HG02642 (cell line): ENCODE measurements at regions not wholly inside any gene's neighbourhood (a gene's known extent, or its start where the extent isn't known, plus 50 kb on each side); places are given as distances from the start of the nearest gene placed in this dataset.

Experiments
- ATAC-seq: cut with Tn5 transposase; IDR thresholded peaks from one replicate; pipeline ENCODE4 v1.9.1; 2021; ENCODE audit warnings: mild to moderate bottlenecking; ENCODE audit not compliant: unreplicated experiment, poor library complexity

DNA sequence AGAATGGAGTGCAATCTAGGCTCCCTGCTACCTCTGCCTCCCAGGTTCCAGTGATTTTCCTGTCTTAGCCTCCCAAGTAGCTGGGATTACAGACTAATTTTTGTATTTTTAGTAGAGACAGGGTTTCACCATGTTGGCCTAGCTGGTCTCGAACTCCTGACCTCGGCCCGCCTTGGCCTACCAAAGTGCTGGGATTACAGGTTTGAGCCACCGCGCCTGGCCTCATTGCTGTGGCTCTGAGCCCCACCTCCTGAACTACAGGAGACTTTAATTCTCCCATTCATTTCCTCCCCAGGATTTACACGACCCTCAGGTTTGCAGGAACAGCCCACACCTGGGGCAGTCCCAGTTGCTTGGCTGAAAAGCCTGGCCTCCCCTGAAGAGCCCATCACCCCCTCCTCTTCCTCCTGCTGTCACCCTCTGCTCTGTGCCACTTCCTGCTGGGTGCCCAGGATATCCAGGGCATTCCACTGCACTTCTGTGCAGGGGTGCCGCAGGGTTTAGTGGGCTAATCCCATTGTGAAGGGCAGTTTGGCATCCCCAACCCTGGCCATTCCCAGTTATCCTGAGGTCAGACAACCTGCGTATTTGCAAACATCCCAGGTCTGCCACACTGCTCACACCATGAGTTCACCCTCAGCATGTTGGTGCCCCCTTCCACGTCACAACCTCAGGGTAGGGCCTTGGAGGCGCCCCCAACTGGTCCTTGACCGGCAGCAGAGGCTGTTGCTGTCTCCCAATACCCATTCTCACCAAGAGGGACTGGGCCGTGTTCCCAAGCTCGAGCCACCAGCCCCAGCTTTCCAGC lies 265.0 kb upstream of the IRX4 start:
- ATAC-seq = no peak

DNA sequence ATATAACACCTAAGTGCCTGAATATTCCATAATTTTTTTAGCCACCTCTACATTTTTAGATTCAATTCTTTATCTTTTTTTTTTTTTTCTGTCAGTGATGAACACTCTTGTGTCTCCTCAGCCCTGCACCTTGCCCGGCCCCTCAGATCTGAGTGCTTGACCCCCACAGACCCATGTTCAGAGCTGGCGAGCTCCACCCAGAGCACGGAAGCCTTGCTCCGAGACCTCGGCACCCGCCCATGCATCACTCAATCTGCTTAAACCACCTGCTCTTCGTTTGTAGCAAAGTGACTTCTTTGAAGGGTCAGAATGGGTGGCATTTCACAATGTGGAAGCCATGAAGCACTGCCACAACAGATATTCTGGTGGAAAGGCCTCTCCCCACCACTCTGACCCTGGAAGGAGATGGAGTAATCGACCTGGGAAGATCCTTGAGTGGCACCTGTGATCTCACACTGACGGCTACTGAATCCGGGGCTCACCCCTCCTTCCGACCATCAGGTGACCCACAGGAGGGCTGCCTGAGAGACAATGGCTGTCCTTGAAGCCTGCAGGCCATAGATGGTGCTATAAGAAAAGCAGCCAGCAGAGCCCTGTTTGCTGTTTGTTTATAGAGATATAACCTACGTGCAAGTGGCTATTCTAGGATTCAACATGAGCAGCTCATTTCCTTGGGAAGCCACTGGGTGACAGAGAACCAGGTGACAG lies 261.1 kb upstream of the IRX4 start:
- no peak for ATAC-seq

DNA sequence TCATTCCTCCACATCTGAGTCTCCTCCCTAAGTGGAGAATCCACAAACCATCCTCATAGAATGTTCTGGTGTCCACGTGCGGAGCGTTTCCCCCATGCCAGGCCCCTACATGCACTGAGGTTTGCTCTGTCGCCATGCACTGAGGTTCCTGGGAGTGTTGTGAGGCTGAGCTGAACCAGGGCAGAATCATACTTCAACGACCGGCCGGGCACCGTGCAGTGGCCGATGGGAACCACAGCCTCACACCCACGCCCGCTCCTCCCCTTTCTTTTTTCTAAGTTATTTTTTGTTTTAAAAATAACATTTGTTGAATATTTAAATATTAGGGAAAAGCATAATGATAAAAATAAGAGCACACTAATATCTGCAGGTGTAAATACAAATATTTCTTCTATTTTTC lies 260.4 kb upstream of the IRX4 start:
- no peak for ATAC-seq

DNA sequence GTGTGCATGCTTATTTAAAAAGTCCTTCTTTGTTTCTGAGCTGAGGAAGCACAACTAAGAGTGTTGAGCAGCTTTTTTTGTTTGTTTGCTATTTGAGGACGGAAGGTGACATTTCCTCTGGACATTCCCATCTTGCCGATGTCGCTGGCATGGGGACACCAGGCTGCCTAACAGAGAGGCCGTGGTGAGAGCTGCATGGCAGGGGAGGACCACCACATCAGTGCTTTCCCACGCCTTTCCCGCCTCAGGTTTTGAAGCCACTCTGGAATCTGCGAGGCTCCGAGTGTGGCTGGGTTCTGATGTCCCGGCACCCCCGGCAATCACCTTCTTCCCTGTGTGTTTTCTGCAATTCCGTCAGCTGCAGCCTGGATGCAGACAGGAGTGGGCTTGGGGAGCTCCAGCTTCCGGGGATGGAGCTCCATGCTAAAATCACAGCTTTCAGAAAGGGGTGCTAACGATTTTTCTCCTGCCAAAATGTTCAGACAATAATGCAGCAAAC lies 259.8 kb upstream of the IRX4 start:
- ATAC-seq = no peak

DNA sequence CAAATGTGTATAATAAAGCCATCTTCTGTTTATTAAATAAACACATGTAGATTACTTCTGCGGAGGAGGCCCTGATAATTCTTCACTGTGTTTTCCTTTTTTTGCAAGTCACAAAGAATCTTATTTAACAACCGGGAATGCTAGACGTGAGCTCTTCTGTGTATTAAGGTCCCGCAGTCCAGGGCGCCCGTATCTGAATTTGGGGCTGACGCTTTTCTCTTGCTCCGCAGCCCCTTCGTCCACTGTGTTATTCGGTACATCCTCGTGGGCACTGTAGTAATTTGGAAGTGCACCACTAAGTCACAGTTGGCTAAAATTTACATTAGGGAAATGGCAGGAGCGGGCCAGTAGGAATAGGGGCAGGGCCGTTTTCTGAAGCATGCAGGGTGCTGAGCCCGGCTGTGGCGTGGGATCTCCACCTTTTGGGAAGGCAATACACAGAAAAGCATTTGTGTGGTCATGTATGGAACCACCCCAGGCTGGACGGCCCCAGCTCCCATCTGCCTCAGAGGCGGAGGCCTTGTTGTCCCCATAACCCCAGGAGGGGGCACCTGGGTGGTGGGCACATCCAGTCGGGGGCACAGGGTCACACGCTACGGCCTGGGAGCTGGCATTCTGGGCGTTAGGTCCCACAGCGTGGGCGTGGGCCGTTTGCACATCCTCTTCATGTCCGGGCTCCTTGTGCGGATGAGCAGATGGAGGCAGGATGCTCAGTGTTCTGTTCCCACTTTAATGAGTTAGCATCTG lies 258.7 kb upstream of the IRX4 start:
- no peak for ATAC-seq

DNA sequence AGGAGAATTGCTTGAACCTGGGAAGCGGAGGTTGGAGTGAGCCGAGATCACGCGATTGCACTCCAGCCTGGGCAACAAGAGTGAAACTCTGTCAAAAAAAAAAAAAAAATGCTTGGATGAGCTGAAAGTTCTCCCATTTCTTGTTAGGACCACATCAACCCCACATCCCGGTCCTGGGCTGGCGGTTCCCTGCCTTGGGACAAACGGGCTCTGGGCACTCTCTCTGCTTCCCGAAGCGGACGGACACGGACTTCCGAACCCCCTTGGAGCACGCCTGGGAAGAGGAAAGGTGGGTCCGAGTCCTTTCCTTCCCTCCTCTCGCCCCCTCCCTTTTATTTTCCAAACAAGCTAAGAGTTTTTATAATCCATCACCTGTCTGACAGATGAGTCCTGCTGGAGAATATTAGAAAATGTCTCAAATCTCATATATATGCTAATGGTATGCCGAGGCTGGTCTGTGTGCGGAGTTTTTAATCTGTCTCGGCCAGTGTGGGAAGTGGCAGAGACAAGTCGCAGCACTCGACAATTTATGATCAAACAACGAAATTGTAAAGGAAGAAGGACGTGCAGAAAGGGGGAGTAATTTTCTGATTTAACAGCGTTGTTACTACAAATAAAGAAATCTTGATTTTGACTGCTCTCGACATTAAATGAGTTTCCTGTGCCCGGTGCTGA lies 257.9 kb upstream of the IRX4 start:
- ATAC-seq = no peak

DNA sequence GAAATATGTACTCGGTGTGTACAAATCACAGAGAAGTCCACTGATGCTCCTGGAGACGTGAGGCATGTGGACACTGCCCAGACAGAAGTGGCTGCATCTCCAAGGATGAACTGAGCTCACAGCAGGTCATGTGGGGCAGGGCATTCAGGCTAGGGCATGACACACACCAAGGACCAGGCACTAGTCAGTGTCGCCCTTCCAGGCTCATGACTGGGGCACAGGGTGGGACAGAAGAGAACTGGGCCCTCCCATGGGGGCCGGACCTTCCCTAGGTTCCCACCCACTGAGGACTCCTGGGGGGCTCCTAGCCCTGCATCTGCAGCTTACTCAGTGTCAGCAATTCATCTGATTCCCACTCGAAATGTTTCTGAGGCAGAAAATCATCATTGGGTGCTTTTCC lies 256.8 kb upstream of the IRX4 start:
- no peak for ATAC-seq

DNA sequence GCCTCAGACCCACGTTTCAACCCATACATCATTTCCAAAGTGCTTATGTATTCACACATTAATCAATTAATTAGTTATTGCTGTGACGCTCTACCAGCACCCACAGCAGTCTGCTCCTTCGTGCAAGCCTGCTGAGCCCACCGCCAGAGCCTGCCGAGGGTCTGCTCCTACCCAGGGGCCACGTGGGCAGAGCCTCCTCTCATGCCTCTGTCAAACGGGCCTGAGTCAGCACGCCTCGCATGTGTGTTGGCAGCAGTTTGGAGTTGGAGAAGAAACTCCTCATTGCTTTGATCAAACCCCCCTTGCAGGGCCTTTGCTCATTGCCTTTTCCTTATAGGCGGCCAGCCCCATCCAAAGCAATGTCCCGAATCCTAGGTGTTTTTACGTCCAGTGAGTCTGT lies 256.2 kb upstream of the IRX4 start:
- no peak for ATAC-seq

DNA sequence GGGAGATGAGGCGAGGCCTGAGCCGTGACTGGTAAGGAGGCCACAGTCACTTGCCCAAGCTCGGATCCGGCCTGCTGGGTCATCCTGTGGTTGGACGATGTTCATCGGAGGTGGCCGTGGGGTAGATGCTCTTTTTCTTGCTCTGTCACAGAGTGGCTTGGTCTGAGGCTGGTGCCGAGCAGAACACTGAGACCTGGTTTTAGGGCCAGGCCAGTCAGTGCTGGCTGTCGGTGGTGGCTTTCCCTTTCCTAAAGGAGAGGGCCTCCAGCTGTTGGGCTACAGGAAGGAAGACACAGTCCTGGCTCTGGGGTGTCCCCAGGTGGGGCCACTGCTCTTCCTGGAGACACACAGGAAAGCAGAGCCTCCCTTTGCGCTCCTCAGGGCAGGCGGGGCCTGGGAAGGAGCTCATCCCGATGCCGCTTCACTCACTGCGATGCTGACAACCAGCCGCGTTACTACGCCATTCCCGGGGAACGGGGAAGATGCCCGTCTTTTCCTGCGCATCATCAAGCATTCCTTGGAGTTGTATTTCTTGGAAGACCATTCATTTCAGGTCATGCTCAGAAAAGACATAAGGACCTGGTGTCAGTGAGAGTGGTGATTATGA lies 254.8 kb upstream of the IRX4 start:
- ATAC-seq = no peak

DNA sequence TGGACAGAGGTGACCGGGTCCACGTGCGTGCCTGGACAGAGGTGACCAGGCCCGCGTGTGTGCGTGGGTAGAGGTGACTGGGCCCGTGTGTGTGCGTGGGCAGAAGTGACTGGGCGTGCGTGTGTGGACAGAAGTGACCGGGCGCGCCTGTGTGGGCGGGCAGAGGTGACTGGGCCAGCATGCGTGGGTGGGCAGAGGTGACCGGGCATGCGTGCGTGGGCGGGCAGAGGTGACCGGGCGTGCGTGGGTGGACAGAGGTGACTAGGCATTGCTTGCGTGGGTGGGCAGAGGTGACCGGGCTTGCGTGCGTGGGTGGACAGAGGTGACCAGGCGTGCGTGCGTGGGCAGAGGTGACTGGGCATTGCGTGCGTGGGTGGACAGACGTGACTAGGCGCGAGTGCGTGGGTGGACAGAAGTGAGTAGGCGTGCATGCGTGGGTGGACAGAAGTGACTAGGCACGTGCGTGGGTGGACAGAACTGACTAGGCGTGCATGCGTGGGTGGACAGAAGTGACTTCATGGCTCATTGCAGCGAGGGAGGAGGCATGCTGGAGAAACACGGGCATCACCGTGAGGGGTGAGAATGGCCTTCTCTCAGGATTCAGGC lies 254.1 kb upstream of the IRX4 start:
- no peak for ATAC-seq

DNA sequence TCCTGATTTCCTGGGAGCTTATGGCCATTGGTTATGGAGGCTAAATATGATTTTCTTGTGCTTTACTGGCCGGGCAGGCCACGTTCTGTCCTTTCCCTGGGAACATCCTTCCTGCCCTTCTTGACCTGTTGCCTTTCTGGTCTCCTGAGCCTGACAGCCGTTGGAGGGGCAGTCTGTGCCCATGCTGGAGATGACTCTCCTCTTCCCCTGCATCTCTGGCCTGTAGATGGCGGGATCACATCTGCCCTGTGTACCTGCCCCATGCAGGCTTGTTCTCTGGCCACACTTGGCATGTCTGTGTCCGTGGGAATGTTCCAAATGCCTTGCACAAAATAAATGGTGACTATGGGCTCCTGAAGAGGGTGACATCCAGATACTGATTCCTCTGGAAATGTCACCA lies 253.1 kb upstream of the IRX4 start:
- ATAC-seq = no peak

DNA sequence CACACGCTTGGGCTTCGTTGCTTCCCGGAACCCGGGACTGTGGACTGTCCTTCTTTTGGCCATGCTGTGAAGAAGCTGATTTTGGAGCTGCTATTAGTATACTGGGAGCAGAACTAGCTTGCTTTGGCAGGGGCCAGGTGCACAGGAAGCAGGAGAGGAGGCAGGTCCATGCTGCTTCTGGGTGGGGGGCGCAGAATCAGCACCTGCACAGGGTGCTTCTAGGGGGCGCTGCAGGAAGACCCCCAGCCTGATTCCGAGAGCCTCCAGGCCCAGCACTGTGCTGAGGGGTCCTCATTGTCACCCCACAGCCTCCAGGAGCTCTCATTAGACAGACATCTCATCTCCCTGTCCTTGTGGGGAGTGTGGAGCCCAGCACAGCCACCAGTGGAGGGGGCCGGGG lies 252.6 kb upstream of the IRX4 start:
- no peak for ATAC-seq

DNA sequence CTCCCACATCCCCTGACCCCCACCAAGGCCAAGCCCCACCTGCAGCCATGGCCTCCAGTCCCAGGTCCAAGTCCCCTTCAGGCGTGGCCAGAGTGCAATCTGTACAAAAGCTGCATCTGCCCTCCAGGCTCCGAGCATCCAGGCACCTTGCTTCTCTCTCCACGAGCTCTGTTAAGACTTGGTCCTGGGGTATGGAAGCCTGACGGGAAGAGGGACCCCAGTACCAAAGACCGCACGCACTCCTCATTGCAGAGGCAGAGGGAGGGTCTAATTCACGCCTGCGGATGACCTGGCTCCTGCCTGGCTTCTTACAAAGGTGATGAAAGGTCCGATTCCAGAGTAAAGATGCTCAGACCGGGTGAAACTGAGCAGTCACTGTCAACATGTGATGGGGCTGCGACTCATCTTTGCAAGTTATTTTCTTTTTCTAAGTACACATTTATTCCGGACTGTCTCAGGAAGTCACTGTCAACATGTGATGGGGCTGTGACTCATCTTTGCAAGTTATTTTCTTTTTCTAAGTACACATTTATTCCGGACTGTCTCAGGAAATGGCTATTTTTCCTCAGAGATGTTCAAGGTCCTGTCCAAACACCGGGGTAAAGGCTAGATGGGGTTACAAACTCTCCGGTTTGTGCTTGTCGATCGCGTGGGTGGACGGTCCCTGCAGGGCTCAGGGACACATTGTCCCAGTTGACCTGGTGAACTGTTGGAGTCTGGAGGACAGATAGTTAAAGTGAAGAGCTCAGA lies 252.0 kb upstream of the IRX4 start:
- ATAC-seq = no peak

DNA sequence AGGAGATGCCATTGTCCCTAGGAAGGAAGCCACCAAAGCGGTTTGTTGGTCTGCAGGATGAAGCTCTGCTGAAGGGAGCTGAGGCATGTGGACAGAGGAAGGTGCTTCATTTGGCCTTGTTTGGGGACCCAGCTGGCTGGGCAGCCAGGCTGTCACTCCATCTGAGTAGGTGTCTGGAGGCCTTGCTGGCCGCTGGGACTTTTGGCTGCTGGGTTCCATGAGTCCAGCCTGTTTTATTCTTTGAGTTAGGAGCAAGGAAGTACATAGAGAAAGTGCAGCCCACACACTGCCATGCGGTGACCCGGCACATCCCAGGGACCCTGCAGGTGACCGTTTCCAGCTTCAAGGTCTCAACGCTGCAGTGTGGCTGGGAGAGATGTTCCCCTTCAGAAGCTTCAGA lies 251.2 kb upstream of the IRX4 start:
- no peak for ATAC-seq

DNA sequence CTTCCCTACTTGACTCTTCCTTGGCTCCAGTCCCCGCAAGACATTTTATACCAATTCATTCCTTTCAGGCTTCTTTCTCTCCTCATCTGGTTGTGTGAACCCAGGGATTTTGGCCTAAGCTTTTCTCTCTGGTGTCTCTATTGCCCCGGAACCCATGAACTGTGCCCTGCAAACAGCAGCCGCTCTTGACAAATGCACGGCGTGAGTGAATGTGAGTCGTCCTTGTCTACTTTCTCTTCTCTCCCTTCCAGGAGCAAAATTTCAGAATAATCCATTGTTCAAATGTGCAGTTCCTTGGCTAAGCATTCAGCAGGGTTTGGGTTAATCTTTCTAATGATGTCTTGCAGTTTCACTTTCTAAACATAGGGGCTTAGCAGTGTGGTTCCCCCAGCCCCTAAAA lies 250.4 kb upstream of the IRX4 start:
- ATAC-seq = no peak

DNA sequence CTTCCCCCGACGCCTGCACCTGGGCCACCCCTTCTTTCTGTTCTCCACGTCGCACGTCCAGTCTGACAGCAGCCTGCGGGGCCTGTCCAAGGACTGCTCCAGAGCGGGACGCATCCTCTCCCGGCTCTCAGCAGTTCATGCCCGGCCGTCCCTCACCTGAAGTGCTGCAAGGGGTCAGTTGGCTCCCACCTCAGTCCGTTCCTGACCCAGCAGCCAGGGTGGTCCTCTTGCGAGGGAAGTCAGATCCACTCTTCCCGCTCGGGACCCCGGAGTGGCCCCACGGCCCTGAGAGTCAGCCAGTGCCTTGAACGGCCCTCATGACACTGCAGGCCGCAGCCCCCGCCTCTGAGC lies 249.7 kb upstream of the IRX4 start:
- no peak for ATAC-seq

DNA sequence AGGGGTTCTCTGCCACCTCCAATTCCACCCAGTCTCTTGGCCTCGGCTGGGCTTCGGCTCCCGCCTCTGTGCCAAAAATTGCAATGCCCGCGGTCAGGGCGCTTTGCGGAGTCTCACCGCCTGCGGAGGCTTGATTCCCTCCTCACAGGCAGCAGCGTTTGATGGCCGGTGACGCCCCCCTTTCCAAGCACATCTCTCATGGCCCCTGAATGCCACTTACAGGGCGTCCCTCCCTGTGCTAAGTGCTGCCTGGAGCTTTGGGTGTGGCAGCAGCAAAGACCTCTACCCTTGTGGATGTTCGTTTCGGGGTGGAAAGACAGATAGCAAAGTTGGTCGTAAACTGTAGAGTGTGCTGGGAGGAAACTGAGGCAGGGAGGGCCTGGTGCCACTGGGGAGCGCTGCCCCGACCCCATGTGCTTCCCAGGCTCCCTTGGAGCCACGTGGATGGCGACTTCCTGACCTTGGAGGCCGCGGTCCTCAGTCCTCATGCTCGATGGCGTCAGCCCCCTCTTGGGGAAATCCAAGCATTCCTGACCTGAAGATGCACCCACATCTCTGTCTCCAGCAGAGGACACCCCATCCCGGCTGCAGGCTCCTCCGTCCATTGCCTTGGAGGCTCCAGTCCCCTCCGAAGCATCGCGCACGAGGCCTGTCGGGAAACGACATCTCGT lies 249.2 kb upstream of the IRX4 start:
- ATAC-seq = no peak

DNA sequence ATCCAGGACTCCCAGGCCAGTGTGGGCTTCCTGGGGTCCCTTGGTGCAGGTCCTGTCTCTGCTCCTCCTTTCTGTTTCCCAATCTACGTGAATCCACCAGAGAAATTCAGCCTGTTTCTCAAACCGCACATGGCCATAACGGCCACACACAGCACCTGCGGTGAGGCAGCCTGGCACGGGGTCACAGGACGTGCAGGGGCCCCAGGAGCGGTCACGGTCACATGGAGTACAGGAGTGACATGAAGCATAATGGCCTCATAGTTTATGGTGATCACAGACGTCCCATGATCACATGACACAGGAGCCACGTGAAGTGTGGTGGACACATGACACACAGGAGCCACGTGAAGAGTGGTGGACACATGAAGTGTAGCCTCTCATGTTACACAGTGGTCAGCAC lies 248.5 kb upstream of the IRX4 start:
- ATAC-seq = no peak

DNA sequence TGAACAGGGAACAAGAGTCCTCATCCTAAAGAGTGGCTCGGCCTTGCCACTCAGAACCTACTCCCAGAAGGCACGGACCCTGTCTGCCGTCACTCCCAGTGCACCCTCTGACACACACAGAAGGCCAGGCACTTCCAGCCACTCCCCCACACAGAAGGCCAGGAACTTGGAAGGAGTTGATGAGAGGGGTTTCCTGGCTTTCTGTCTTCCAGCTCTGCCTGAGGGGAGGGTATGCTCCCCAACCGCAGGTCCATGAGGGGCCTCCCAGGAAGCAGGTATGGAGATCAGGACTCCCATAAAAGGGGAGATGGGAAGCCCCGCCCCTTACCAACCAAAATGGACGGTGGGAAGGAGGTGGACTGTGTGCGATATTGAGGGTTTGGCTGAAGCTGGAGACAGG lies 247.6 kb upstream of the IRX4 start:
- no peak for ATAC-seq
